Osteoblast (primary cell): ENCODE measurements at regions not wholly inside any gene's neighbourhood (a gene's known extent, or its start where the extent isn't known, plus 50 kb on each side); places are given as distances from the start of the nearest gene placed in this dataset.

Experiments
- DNase-seq: peaks from one replicate; pipeline ENCODE4 v3.0.0; 2011; ENCODE audit warnings: low spot score, mixed read lengths; ENCODE audit not compliant: insufficient read length; ENCODE audit errors: missing footprints
- H2AFZ ChIP-seq: 2 replicates; pipeline ENCODE4 v1.6.0; 2011; ENCODE audit warnings: mild to moderate bottlenecking, low read length
- H3K27ac ChIP-seq: 2 replicates; pipeline ENCODE4 v1.5.1; 2011; ENCODE audit warnings: mild to moderate bottlenecking, low read depth, low read length, moderate library complexity
- H3K27me3 ChIP-seq: 2 replicates; pipeline ENCODE4 v1.6.0; 2012; ENCODE audit warnings: mild to moderate bottlenecking, control low read depth, inconsistent platforms, low read length, moderate library complexity; ENCODE audit not compliant: insufficient read depth
- H3K36me3 ChIP-seq: 2 replicates; pipeline ENCODE4 v1.5.1; 2011; ENCODE audit warnings: mild to moderate bottlenecking, low read length, control low read depth, moderate library complexity; ENCODE audit not compliant: insufficient read depth
- H3K4me1 ChIP-seq: 2 replicates; pipeline ENCODE4 v1.5.1; 2011; ENCODE audit warnings: mild to moderate bottlenecking, low read length, control low read depth, moderate library complexity; ENCODE audit not compliant: insufficient read depth
- H3K4me2 ChIP-seq: 2 replicates; pipeline ENCODE4 v1.6.0; 2011; ENCODE audit warnings: mild to moderate bottlenecking, low read length; ENCODE audit not compliant: insufficient read depth
- H3K4me3 ChIP-seq: fragments of 200-600 bp; sonication (generic); 3 replicates; pipeline ENCODE4 v1.5.1; 2012; ENCODE audit warnings: mild to moderate bottlenecking, low read length, inconsistent platforms; ENCODE audit not compliant: insufficient read depth
- H3K79me2 ChIP-seq: 2 replicates; pipeline ENCODE4 v1.6.0; 2012; ENCODE audit warnings: mild to moderate bottlenecking, low read length, control low read depth, inconsistent platforms; ENCODE audit not compliant: insufficient read depth
- H3K9me3 ChIP-seq: 2 replicates; pipeline ENCODE4 v1.5.1; 2011; ENCODE audit warnings: low read depth, low read length, control low read depth
- H4K20me1 ChIP-seq: 2 replicates; pipeline ENCODE4 v1.6.0; 2012; ENCODE audit warnings: mild to moderate bottlenecking, low read length, control low read depth; ENCODE audit not compliant: insufficient read depth
- CTCF ChIP-seq: IDR thresholded peaks from 2 replicates; pipeline ENCODE4 v1.5.1; 2011; ENCODE audit warnings: mild to moderate bottlenecking, low read depth, low read length, moderate library complexity; ENCODE audit errors: extremely low read depth

GRCh38 chr2:144330951-144331673 lies 188.8 kb downstream of the ZEB2 start:
- peak overlapping the region; percentile 91 for H3K4me3 ChIP-seq
- H3K36me3 ChIP-seq: no peaks in the 10 kb centered on the region
- peaks cover 9% of the 10 kb centered on the region for H3K4me1 ChIP-seq
- no peaks in the 10 kb centered on the region for H3K9me3 ChIP-seq
- H3K79me2 ChIP-seq: peaks cover 50% of the 10 kb centered on the region
- no peaks in the 10 kb centered on the region for H3K27me3 ChIP-seq
- H3K27ac ChIP-seq: peak overlapping the region; percentile 85
- no peaks in the 10 kb centered on the region for H4K20me1 ChIP-seq
- H3K4me2 ChIP-seq: peak overlapping the region; percentile 96
- peak; percentile 35 for DNase-seq
- TF ChIP-seq CTCF: no peak
- peak overlapping the region; percentile 85 for H2AFZ ChIP-seq

- no peak for TF ChIP-seq CTCF
- H3K79me2 ChIP-seq: peaks cover 56% of the 10 kb centered on the region
- H3K4me3 ChIP-seq: no peak overlapping the region
- no peak overlapping the region for H2AFZ ChIP-seq
- no peak overlapping the region for H3K27ac ChIP-seq
- no peak for DNase-seq
- no peaks in the 10 kb centered on the region for H3K27me3 ChIP-seq
- H3K36me3 ChIP-seq: no peaks in the 10 kb centered on the region
- no peak overlapping the region for H3K4me2 ChIP-seq
- peaks cover 18% of the 10 kb centered on the region for H3K4me1 ChIP-seq
- H4K20me1 ChIP-seq: no peaks in the 10 kb centered on the region
- no peaks in the 10 kb centered on the region for H3K9me3 ChIP-seq
Measured at GRCh38 chr2:144329472-144329871, 190.4 kb downstream of the ZEB2 start.

GRCh38 chr2:144328938-144329337 lies 191.0 kb downstream of the ZEB2 start:
- no peak for DNase-seq
- Histone ChIP-seq H3K9me3 (no peaks in the 10 kb centered on the region), H2AFZ (no peak overlapping the region), H3K4me2 (no peak overlapping the region), H3K36me3 (no peaks in the 10 kb centered on the region), H3K79me2 (peaks cover 61% of the 10 kb centered on the region), H3K4me3 (no peak overlapping the region), H3K4me1 (peaks cover 18% of the 10 kb centered on the region), H4K20me1 (no peaks in the 10 kb centered on the region), H3K27me3 (no peaks in the 10 kb centered on the region), H3K27ac (no peak overlapping the region)
- no peak for TF ChIP-seq CTCF

- H3K9me3 ChIP-seq: no peaks in the 10 kb centered on the region
- H3K36me3 ChIP-seq: no peaks in the 10 kb centered on the region
- DNase-seq: no peak
- H4K20me1 ChIP-seq: no peaks in the 10 kb centered on the region
- no peaks in the 10 kb centered on the region for H3K27me3 ChIP-seq
- no peak overlapping the region for H2AFZ ChIP-seq
- peaks cover 16% of the 10 kb centered on the region for H3K4me1 ChIP-seq
- H3K27ac ChIP-seq: no peak overlapping the region
- H3K4me2 ChIP-seq: no peak overlapping the region
- H3K79me2 ChIP-seq: peaks cover 73% of the 10 kb centered on the region
- no peak overlapping the region for H3K4me3 ChIP-seq
- no peak for TF ChIP-seq CTCF
Measured at GRCh38 chr2:144326825-144327224, 193.1 kb downstream of the ZEB2 start.
